IPS DF 6.9 (cell line): ENCODE measurements at regions not wholly inside any gene's neighbourhood (a gene's known extent, or its start where the extent isn't known, plus 50 kb on each side); places are given as distances from the start of the nearest gene placed in this dataset.
"Not testable (repeated sequence)": the region's sequence is repeated elsewhere in the genome, so short reads cannot be mapped to it uniquely, and the experiment has no call there.

Experiments used
- DNase-seq: peaks from one replicate; pipeline ENCODE4 v3.0.0-alpha.2; 2013; ENCODE audit warnings: low read depth, low spot score
- H3K27ac ChIP-seq: one replicate; pipeline ENCODE4 v1.5.1; 2013; ENCODE audit warnings: low read length, control low read depth
- H3K27me3 ChIP-seq: 2 replicates; pipeline ENCODE4 v1.6.1; 2013; ENCODE audit warnings: mild to moderate bottlenecking, low read length; ENCODE audit not compliant: control insufficient read depth, insufficient read depth
- H3K36me3 ChIP-seq: 2 replicates; pipeline ENCODE4 v1.6.1; 2013; ENCODE audit warnings: low read length; ENCODE audit not compliant: control insufficient read depth, insufficient read depth
- H3K4me1 ChIP-seq: 2 replicates; pipeline ENCODE4 v1.6.1; 2013; ENCODE audit warnings: low read length; ENCODE audit not compliant: control insufficient read depth, insufficient read depth
- H3K4me3 ChIP-seq: 2 replicates; pipeline ENCODE4 v1.5.1; 2013; ENCODE audit warnings: mild to moderate bottlenecking, low read length
- H3K9me3 ChIP-seq: 2 replicates; pipeline ENCODE4 v1.6.1; 2013; ENCODE audit warnings: low read length, inconsistent platforms; ENCODE audit not compliant: control insufficient read depth, insufficient read depth
- WGBS: extraction: QIAGEN DNeasy Blood & Tissue Kit; methylation state at CpG from one replicate; pipeline ENCODE4 v1.1.7; 2013; ENCODE audit warnings: mixed read lengths, missing lambda C conversion rate; ENCODE audit not compliant: insufficient read length, insufficient coverage; 5-methylcytosine and 5-hydroxymethylcytosine counted together

DNA sequence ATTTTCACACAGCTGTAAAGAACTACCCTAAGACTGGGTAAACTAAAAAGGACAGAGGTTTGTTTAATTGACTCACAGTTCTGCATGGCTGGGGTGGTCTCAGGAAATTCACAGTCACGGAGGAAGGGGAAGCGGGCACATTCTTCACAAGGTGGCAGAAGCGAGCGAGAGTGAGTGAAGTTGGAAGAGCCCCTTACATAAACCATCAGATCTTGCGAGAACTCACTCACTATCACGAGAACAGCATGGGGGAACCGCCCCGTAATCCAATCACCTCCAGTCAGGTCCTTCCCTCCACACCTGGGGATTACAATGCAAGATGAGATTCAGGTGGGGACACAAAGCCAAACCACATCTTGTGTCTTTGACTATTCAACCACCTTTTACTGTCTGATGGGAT, 700.5 kb downstream of the TENT5A start:
- Histone ChIP-seq H3K27me3 (no peaks in the 10 kb centered on the region), H3K27ac (no peak overlapping the region), H3K4me3 (no peak overlapping the region), H3K36me3 (no peaks in the 10 kb centered on the region), H3K4me1 (no peaks in the 10 kb centered on the region), H3K9me3 (no peaks in the 10 kb centered on the region)
- no peak for DNase-seq
- no CpG with 5 or more reads among the region's 8 CpGs for WGBS

DNA sequence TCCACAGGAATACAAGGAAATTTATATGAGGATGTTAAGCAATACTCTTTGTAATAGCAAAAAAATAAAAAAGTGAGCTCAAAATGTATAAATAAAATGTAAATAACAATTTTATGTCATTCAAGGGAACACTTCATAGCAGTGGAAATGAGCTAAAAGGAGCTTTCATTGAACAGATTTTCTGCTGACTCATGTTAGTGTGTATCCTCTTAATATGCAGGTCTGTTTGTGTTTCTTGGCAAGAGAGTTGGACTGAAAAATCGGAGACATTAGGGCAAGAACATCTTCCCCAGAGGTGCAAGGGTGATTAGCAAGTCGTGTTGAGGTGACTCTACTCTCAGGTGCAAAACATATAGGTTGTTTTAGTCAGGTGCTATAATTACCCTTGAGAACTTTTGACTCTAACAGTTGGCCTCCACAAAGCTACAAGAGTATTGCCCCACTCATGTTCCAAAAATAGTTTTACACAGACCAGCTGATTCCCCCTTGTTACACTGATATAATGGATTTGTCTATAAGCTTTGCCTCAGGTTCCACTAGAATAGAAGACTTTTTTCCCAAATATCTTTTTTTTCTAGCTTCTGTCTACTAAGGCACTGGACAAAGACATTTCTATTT, 702.9 kb downstream of the TENT5A start:
- H3K27me3 ChIP-seq = no peaks in the 10 kb centered on the region
- no peaks in the 10 kb centered on the region for H3K4me1 ChIP-seq
- H3K9me3 ChIP-seq = no peaks in the 10 kb centered on the region
- no peaks in the 10 kb centered on the region for H3K36me3 ChIP-seq
- no CpG with 5 or more reads among the region's 2 CpGs for WGBS
- no peak for DNase-seq
- H3K27ac ChIP-seq = no peak overlapping the region
- H3K4me3 ChIP-seq = no peak overlapping the region

DNA sequence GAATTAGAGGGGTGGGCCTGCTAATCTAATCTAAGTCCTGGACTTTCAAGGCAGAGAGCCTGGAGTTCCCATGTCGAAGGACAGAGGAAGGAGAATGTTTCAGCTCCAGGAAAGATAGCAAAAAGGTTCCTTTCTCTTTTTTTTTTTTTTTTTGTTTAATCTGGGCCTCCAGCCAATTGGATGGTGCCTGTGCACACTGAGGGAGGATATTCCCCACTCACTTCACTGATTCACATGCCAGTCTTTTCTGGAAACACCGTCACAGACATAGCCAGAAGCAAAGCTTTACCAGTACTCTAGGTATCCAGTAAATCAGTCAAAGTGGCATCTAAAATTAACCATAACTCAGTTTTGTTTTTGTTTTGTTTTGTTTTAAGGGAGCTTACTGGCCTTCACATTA, 721.1 kb downstream of the TENT5A start:
- Histone ChIP-seq H3K36me3 (no peaks in the 10 kb centered on the region), H3K27ac (no peak overlapping the region), H3K4me3 (no peak overlapping the region), H3K27me3 (no peaks in the 10 kb centered on the region), H3K4me1 (no peaks in the 10 kb centered on the region), H3K9me3 (no peaks in the 10 kb centered on the region)
- no peak for DNase-seq
- no CpG with 5 or more reads among the region's 2 CpGs for WGBS

DNA sequence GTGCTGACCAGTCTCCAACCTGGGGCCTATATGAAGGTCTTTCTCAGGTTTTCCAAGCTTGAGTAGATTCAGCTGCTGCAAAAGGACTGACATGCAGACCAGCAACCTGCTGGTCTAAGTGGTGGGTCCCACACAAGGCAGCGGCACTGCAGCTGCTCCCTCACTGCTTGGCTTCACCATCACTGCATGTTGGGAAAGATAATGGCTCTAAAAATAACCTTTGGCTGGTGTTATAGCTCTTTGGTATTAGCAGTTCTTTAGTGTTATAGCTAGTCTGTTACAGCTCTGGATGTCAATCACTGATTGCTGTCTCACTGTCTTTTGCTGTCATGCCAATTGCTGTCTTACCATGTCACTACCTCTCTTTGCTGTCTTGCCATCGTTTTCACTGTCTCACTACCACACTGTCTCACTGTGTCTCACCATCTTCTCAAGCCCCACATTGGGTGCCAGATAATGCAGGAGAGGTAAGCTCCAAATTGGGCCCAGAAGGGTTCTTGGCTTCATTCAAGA, 726.4 kb downstream of the TENT5A start:
- H3K36me3 ChIP-seq = no peaks in the 10 kb centered on the region
- WGBS = no CpG with 5 or more reads among the region's 2 CpGs
- peaks cover 1% of the 10 kb centered on the region; the same call in 1 of the 2 replicates for H3K9me3 ChIP-seq
- no peak overlapping the region for H3K27ac ChIP-seq
- no peak for DNase-seq
- no peaks in the 10 kb centered on the region for H3K27me3 ChIP-seq
- H3K4me3 ChIP-seq = no peak overlapping the region
- H3K4me1 ChIP-seq = no peaks in the 10 kb centered on the region

DNA sequence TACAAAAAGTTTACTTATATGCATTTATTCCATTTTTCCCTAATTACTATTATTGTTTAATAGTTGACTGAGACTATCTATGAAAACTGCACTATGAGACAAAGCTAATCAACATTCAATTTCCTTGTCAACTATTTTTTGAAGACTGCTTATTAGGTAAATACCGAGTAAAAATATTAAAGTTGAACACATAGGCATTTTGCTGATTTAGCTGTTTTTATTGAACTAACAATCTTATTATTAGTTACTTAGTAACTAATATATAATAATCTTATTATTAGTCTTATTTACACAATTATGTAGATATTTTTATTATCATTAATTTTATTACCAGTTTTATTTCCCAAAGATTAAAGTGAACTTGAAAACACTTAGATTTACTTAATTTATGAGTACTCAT, 728.8 kb downstream of the TENT5A start:
- no peaks in the 10 kb centered on the region for H3K36me3 ChIP-seq
- H3K9me3 ChIP-seq = peaks cover 1% of the 10 kb centered on the region; the same call in 1 of the 2 replicates
- H3K4me1 ChIP-seq = no peaks in the 10 kb centered on the region
- no peak overlapping the region for H3K27ac ChIP-seq
- H3K27me3 ChIP-seq = no peaks in the 10 kb centered on the region
- no CpG with 5 or more reads among the region's 1 CpG for WGBS
- no peak for DNase-seq
- H3K4me3 ChIP-seq = no peak overlapping the region

DNA sequence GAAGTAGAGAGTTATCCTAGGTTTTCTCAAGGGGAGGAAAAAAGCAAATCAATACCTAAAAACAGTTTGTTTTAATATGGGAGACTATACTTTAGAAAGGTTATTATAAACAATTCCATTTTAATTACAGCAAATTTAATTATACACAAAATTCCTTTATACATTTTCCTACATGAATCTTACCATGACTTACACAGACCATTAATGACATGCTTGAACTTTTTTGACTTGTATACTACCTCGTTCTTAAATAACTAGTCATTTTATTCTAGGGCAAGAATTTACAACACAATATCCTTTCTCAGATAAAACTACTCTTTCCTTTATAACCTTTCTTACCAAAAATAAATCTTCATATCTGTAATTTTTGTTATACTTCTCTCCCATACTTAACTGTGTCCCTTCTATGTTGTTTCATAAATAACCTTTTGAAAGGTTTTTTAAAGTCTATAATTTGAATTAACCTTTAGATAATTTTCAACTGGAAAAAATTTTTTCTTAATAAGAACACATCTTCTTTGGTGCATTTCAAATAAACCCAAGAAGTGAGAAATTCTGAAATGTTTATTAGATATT, 729.4 kb downstream of the TENT5A start:
- H3K9me3 ChIP-seq = peaks cover 1% of the 10 kb centered on the region; the same call in 1 of the 2 replicates
- H3K27me3 ChIP-seq = no peaks in the 10 kb centered on the region
- peak; percentile 20 for DNase-seq
- H3K36me3 ChIP-seq = no peaks in the 10 kb centered on the region
- no peaks in the 10 kb centered on the region for H3K4me1 ChIP-seq
- no peak overlapping the region for H3K27ac ChIP-seq
- H3K4me3 ChIP-seq = no peak overlapping the region
- 100% methylated on average over 1 of the region's 1 CpG for WGBS

DNA sequence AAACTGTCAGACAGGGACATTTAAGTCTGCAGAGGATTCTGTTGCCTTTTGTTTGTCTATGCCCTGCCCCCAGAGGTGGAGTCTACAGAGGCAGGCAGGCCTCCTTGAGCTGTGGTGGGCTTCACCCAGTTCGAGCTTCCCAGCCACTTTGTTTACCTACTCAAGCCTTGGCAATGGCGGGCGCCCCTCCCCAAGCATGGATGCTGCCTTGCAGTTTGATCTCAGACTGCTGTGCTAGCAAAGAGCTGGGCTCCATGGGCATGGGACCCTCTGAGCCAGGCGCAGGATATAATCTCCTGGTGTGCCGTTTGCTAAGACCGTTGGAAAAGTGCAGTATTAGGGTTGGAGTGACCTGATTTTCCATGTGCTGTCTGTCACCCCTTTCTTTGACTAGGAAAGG, 734.9 kb downstream of the TENT5A start:
- H3K4me3 ChIP-seq, H3K9me3 ChIP-seq, H3K4me1 ChIP-seq, H3K36me3 ChIP-seq, DNase-seq, H3K27ac ChIP-seq, H3K27me3 ChIP-seq: not testable (repeated sequence)
- WGBS = no CpG with 5 or more reads among the region's 6 CpGs

DNA sequence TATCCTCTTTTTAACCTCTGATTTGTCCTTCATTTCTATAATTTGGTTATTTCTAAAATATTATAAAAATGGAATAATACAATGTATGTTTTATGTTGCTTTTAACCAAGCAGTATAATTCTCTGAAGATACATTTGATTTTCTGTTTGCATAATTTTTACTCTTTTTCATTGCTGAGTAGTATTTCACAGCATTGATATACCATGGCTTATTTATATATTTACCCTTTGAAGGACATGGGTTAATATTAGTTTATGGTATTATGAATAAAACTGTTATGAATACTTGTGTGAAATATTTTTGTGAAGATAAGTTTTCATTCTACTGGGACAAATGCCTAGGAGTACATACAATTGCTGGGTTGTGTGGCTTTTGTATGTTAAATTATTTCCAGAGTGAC, 748.6 kb downstream of the TENT5A start:
- Histone ChIP-seq H3K36me3 (no peaks in the 10 kb centered on the region), H3K4me3 (no peak overlapping the region), H3K27me3 (no peaks in the 10 kb centered on the region), H3K27ac (no peak overlapping the region), H3K9me3 (no peaks in the 10 kb centered on the region), H3K4me1 (no peaks in the 10 kb centered on the region)
- no peak for DNase-seq

DNA sequence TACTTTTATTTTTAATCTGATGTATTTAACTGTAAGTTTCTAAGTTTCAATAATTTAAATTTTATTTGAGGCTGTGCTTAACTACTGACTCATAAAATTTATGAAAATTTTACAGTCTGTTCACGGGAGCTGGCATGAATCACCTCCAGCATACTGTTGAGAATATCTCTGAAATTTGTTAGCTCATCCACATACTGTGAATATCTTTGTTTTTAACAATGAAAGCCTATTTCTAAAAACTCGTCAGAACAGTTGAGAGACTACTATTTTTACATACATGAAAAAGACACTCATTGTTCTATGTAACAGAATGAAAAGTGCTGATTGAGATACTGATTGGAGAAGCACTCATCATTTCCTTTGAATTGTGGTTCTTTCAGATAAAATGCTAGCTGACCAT, 749.3 kb downstream of the TENT5A start:
- H3K36me3 ChIP-seq = no peaks in the 10 kb centered on the region
- no peak overlapping the region for H3K4me3 ChIP-seq
- H3K4me1 ChIP-seq = no peaks in the 10 kb centered on the region
- no peaks in the 10 kb centered on the region for H3K27me3 ChIP-seq
- no peak for DNase-seq
- no CpG with 5 or more reads among the region's 2 CpGs for WGBS
- H3K9me3 ChIP-seq = no peaks in the 10 kb centered on the region
- H3K27ac ChIP-seq = no peak overlapping the region

DNA sequence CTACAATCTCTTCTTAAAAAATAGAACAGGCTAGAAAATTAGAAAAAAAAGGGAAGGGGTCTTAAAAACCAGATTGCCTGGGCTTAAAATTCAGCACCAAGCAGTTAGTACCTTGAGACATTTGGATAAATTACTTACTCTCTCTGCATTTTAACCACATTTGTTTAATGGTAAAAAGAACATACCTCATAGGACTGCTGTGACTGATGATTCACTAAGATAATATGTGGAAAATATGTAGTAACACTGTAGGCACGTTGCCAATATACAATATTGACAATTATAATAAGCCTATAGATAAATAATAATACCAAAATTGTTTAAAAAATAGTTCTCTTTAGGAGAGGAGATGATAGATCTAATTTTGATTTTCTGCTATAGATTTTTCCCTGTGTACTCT, 750.4 kb downstream of the TENT5A start:
- no peak overlapping the region for H3K27ac ChIP-seq
- H3K36me3 ChIP-seq = no peaks in the 10 kb centered on the region
- H3K4me1 ChIP-seq = no peaks in the 10 kb centered on the region
- no peaks in the 10 kb centered on the region for H3K27me3 ChIP-seq
- DNase-seq = no peak
- WGBS = no CpG with 5 or more reads among the region's 1 CpG
- no peaks in the 10 kb centered on the region for H3K9me3 ChIP-seq
- H3K4me3 ChIP-seq = no peak overlapping the region

DNA sequence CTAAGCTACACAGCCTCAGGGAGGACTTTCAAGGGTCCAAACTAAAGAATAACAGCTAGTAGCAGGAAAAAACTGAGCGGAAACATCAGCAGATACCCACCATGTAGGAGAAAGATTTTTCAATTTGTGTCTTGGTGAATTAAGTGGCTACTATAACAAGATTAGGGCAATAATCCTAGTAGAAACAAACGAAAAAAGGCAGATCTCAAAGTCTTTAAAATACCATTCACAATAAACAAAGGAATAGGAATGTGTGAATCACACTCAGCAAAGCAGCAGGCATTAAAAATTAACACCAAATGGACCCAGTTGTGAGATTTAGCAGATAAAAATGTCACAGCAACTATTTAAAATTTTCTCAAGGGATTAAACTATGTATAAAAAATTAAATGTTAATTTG, 761.2 kb downstream of the TENT5A start:
- no peaks in the 10 kb centered on the region; the same call in 1 of the 2 replicates for H3K9me3 ChIP-seq

More for the DNA sequence above, 761.2 kb downstream of the TENT5A start:
- H3K36me3 ChIP-seq = no peaks in the 10 kb centered on the region
- H3K4me3 ChIP-seq = no peak overlapping the region
- no peaks in the 10 kb centered on the region for H3K4me1 ChIP-seq
- H3K27me3 ChIP-seq = no peaks in the 10 kb centered on the region
- no CpG with 5 or more reads among the region's 2 CpGs for WGBS
- H3K27ac ChIP-seq = no peak overlapping the region
- DNase-seq = no peak
